GM12878 (cell line): ENCODE measurements at regions not wholly inside any gene's neighbourhood (a gene's known extent, or its start where the extent isn't known, plus 50 kb on each side); places are given as distances from the start of the nearest gene placed in this dataset.

Experiments used
- ATAC-seq: fragments of 200-7000 bp; cut with Tn5 transposase; 3 replicates; pipeline ENCODE4 v1.9.1; 2020; ENCODE audit warnings: mild to moderate bottlenecking, moderate library complexity
- BruUV-seq: library from RNA; stranded (reverse); fragments of 400-500 nt; replicated peaks from 2 replicates; lab custom pipeline; 2021; lab: Mats Ljungman, UMichigan
- CTCF ChIA-PET: fragments of 300-600 bp; sonication (Branson Sonifier 250); formaldehyde crosslinking; extraction: SDS; loops from one replicate; lab custom pipeline; 2021; ENCODE audit warnings: inconsistent platforms; lab: Yijun Ruan, JAX
- POLR2A ChIA-PET: fragments of 350-600 bp; formaldehyde crosslinking; extraction: SDS; loops from one replicate; lab custom pipeline; 2021; ENCODE audit warnings: inconsistent platforms; lab: Charles Lee
- RAD21 ChIA-PET: fragments of 300-600 bp; sonication (Branson Sonifier 250); formaldehyde crosslinking; loops from one replicate; lab custom pipeline; 2023; ENCODE audit warnings: antibody characterized with exemption; ENCODE audit not compliant: unreplicated experiment; lab: Charles Lee
- SMC1A ChIA-PET: fragments of 300-600 bp; sonication (Branson Sonifier 250); formaldehyde crosslinking; loops from one replicate; lab custom pipeline; 2023; ENCODE audit not compliant: unreplicated experiment, uncharacterized antibody; lab: Charles Lee
- DNase-seq: peaks from one replicate; pipeline ENCODE4 v3.0.0-alpha.2; 2011; ENCODE audit warnings: low read depth, low spot score
- FAIRE-seq: peaks from 3 replicates; lab custom pipeline; 2011; peaks lifted over from hg19 to GRCh38; lab: Jason Lieb, UNC
- H2AFZ ChIP-seq: 2 replicates; pipeline ENCODE4 v1.6.0; 2011; ENCODE audit warnings: low read depth, low read length, control low read depth; ENCODE audit not compliant: control insufficient read depth
- H3K27ac ChIP-seq: 2 replicates; pipeline ENCODE4 v1.5.1; 2011; ENCODE audit warnings: control low read depth; ENCODE audit not compliant: control insufficient read depth, insufficient read depth
- H3K27me3 ChIP-seq, 2 experiments: replicated peaks in 1 of 2; 2 replicates each; pipeline versions ENCODE4 v1.6.0 to v1.6.1; 2011; ENCODE audit warnings: low read length in 1 of 2; ENCODE audit not compliant: control insufficient read depth in 2 of 2, insufficient read depth in 2 of 2
- H3K36me3 ChIP-seq, 2 experiments: 2 replicates each; pipeline ENCODE4 v1.5.1; 2011; ENCODE audit warnings: low read length in 1 of 2; ENCODE audit not compliant: control insufficient read depth in 2 of 2, insufficient read depth in 2 of 2
- H3K4me1 ChIP-seq: 2 replicates; pipeline ENCODE4 v1.6.1; 2011; ENCODE audit warnings: mild to moderate bottlenecking, low read length, moderate library complexity, mixed read lengths; ENCODE audit not compliant: control insufficient read depth, insufficient read depth
- H3K4me2 ChIP-seq: 2 replicates; pipeline ENCODE4 v1.6.0; 2011; ENCODE audit warnings: control low read depth; ENCODE audit not compliant: control insufficient read depth, insufficient read depth
- H3K4me3 ChIP-seq: fragments of 200-600 bp; sonication (generic); 2 replicates; pipeline ENCODE4 v1.5.1; 2016
- H3K79me2 ChIP-seq: 2 replicates; pipeline ENCODE4 v1.6.0; 2011; ENCODE audit warnings: low read length; ENCODE audit not compliant: control insufficient read depth, insufficient read depth
- H3K9ac ChIP-seq: 2 replicates; pipeline ENCODE4 v1.8.0; 2011; ENCODE audit warnings: low read length, control low read depth, mixed read lengths; ENCODE audit not compliant: control insufficient read depth, insufficient read depth
- H3K9me3 ChIP-seq: replicated peaks from 3 replicates; pipeline ENCODE4 v1.5.1; 2011; ENCODE audit warnings: mild to moderate bottlenecking, low read length; ENCODE audit not compliant: control insufficient read depth, insufficient read depth
- H4K20me1 ChIP-seq: 2 replicates; pipeline ENCODE4 v1.6.0; 2011; ENCODE audit not compliant: control insufficient read depth, insufficient read depth
- ATF7 ChIP-seq: fragments of 450-650 bp; IDR thresholded peaks from 2 replicates; pipeline ENCODE4 v1.6.1; 2016; ENCODE audit warnings: low read depth, mild to moderate bottlenecking
- DPF2 ChIP-seq: fragments of 450-650 bp; IDR thresholded peaks from 2 replicates; pipeline ENCODE4 v1.6.1; 2017; ENCODE audit warnings: mild to moderate bottlenecking
- IKZF1 ChIP-seq: fragments of 450-650 bp; conservative IDR thresholded peaks from 2 replicates; pipeline ENCODE4 v1.6.1; 2017; ENCODE audit warnings: antibody characterized with exemption, mild to moderate bottlenecking
- MTA2 ChIP-seq: fragments of 450-650 bp; IDR thresholded peaks from 2 replicates; pipeline ENCODE4 v1.6.1; 2016; ENCODE audit warnings: low read depth, mild to moderate bottlenecking, moderate library complexity
- NBN ChIP-seq: fragments of 450-650 bp; IDR thresholded peaks from 2 replicates; pipeline ENCODE4 v1.6.1; 2016
- NFYB ChIP-seq: IDR thresholded peaks from 2 replicates; pipeline ENCODE4 v1.6.1; 2011; ENCODE audit warnings: low read depth, mild to moderate bottlenecking, low read length, improper control_type of control experiment, moderate library complexity; ENCODE audit not compliant: insufficient read depth
- POLR2AphosphoS5 ChIP-seq: IDR thresholded peaks from 2 replicates; pipeline ENCODE4 v1.6.1; 2011; ENCODE audit warnings: mild to moderate bottlenecking, low read length, inconsistent platforms
- SMARCA5 ChIP-seq: fragments of 450-650 bp; IDR thresholded peaks from 2 replicates; pipeline ENCODE4 v1.6.1; 2017; ENCODE audit warnings: mild to moderate bottlenecking
- in situ Hi-C: fragments of 300-500 bp; cut with MboI; formaldehyde crosslinking; loops from 9 replicates; pipeline ENCODE4 v1.14.3; 2018; ENCODE audit warnings: mixed read lengths
- intact Hi-C: fragments of 100-400 bp; cut with micrococcal nuclease; formaldehyde crosslinking; loops from one replicate; pipeline ENCODE4 v1.14.2; 2022; ENCODE audit not compliant: unreplicated experiment
- TF ChIP-seq, protein P1 (sequence below): fragments of 450-650 bp; IDR thresholded peaks from 2 replicates; pipeline ENCODE4 v1.6.1; 2014; ENCODE audit warnings: mild to moderate bottlenecking

DNA sequence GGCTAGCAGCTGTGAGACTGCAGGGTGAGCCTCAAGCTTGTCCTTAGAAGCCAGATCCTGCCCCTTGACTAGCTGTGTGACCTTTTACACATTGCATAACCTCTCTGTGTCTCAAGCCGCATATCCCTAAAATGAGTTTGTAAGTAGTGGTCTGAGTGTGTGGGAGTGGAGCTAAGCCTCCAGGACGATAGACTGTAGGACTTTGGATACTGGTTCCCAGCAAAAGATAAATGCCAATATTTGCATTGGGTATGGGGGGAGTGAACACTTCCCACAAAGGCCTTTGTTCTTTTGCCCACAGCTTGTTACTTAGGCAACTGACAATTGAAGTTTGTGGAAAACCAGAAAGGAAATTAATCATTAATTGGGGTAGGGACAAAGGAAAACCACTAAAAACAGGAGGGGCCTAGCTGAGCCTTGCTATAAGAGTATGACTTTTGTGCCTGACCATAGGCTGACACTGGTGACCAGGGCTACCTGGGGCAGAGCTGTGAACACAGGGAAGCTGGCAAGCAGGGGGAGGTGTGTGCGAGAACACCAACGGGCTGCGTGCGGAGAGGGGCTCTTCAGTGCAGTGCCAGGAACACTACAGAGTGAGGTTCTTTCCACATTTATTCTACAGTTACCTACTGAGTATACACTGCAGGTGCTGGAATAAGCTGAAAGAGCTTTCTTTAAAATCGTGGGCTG, 102.4 kb upstream of the ETV3 start (continued):
- TF ChIP-seq POLR2AphosphoS5: no peak
- peak; percentile 60 for TF ChIP-seq MTA2
- 0 out of 2 replicates have a peak, but pooled peaks have one; percentile 10 for TF ChIP-seq ATF7
- TF ChIP-seq IKZF1: peak; percentile 68
- peak; percentile 97 for TF ChIP-seq SMARCA5
- TF ChIP-seq, protein P1, sequence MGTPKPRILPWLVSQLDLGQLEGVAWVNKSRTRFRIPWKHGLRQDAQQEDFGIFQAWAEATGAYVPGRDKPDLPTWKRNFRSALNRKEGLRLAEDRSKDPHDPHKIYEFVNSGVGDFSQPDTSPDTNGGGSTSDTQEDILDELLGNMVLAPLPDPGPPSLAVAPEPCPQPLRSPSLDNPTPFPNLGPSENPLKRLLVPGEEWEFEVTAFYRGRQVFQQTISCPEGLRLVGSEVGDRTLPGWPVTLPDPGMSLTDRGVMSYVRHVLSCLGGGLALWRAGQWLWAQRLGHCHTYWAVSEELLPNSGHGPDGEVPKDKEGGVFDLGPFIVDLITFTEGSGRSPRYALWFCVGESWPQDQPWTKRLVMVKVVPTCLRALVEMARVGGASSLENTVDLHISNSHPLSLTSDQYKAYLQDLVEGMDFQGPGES: no peak
- peak; percentile 64; the same call in 1 of the 2 replicates for TF ChIP-seq NBN
- TF ChIP-seq, all 136 proteins: peak for 12

DNA sequence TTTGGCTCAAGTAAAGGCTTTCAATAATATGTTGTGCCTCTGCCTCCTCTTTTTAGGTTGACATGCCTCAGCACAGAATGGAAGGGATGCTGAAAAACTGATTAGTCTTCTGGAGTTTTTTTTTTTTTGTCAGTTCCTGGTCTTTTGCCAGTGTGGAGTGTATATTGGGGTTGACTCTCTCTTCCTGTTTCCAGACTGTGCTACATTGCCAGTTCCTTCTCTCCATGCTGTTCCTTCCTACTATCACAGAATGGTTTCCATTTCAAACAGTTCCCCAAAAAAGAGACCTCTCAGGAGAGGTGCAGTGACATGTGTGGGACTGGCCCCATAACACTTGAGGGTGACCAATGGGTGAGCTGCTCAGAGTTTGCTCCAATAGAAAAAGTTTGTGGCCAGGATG, 101.7 kb upstream of the ETV3 start:
- FAIRE-seq: no peak
- peaks cover 0 to 4% of the 10 kb centered on the region in 2 experiments; a peak in 1 of 4 replicates for H3K27me3 ChIP-seq
- no peak for DNase-seq
- no peaks in the 10 kb centered on the region for H3K79me2 ChIP-seq
- ATAC-seq: peak; percentile 21
- ChIA-PET CTCF (interaction anchor here (1.1 to 2.8 kb wide), 6 partner anchors 9 to 149 kb away, joined by 3 to 8 read pairs (median 4); no protein-coding TSS in a partner anchor), SMC1A (interaction anchor here (0.7 to 2.6 kb wide), 4 partner anchors 10 to 35 kb away, joined by 3 to 11 read pairs (median 4); no protein-coding TSS in a partner anchor), RAD21 (interaction anchor here (0.7 to 2.1 kb wide), 7 partner anchors 9 to 150 kb away, joined by 3 to 8 read pairs (median 4); no protein-coding TSS in a partner anchor), POLR2A (interaction anchor here (2.0 kb wide), 1 partner anchor 8 kb away, joined by 8 read pairs; no protein-coding TSS in a partner anchor)
- in situ Hi-C loops (no loop called here), intact Hi-C loops (no loop called here)
- TF ChIP-seq DPF2: no peak
- 0 out of 2 replicates have a peak, but pooled peaks have one; percentile 36 for TF ChIP-seq NFYB
- H3K36me3 ChIP-seq: no peaks in the 10 kb centered on the region
- no peak overlapping the region for H3K4me2 ChIP-seq
- no peaks in the 10 kb centered on the region for H4K20me1 ChIP-seq
- no peaks in the 10 kb centered on the region for H3K9me3 ChIP-seq
- no peak overlapping the region for H3K27ac ChIP-seq
- H3K9ac ChIP-seq: no peak overlapping the region
- H2AFZ ChIP-seq: no peak overlapping the region
- H3K4me3 ChIP-seq: no peak overlapping the region
- H3K4me1 ChIP-seq: no peaks in the 10 kb centered on the region
- no TSS peak for BruUV-seq
